GM18520 (cell line): ENCODE measurements at regions not wholly inside any gene's neighbourhood (a gene's known extent, or its start where the extent isn't known, plus 50 kb on each side); places are given as distances from the start of the nearest gene placed in this dataset.

ENCODE experiments used
- ATAC-seq: cut with Tn5 transposase; IDR thresholded peaks from one replicate; pipeline ENCODE4 v1.9.1; 2021; ENCODE audit not compliant: unreplicated experiment

GRCh38 chr16:86965331-86965730 lies 351.9 kb downstream of the C16orf95 start:
- ATAC-seq = no peak

GRCh38 chr16:86965840-86966550 lies 351.2 kb downstream of the C16orf95 start:
- ATAC-seq = no peak

- ATAC-seq = no peak
Observed at GRCh38 chr16:86966777-86967176, 350.4 kb downstream of the C16orf95 start.

GRCh38 chr16:86968866-86969265 lies 348.3 kb downstream of the C16orf95 start:
- ATAC-seq = no peak

GRCh38 chr16:86969716-86970115 lies 347.5 kb downstream of the C16orf95 start:
- no peak for ATAC-seq

GRCh38 chr16:86970279-86970678 lies 346.9 kb downstream of the C16orf95 start:
- ATAC-seq = no peak

GRCh38 chr16:86970726-86971125 lies 346.5 kb downstream of the C16orf95 start:
- no peak for ATAC-seq

GRCh38 chr16:86971251-86971650 lies 345.9 kb downstream of the C16orf95 start:
- no peak for ATAC-seq

GRCh38 chr16:86974120-86974519 lies 343.1 kb downstream of the C16orf95 start:
- ATAC-seq = no peak

GRCh38 chr16:86975445-86975844 lies 341.7 kb downstream of the C16orf95 start:
- ATAC-seq = no peak

- ATAC-seq = no peak
Observed at GRCh38 chr16:86977076-86977676, 340.0 kb downstream of the C16orf95 start.

- ATAC-seq = no peak
Observed at GRCh38 chr16:86978445-86979030, 338.7 kb downstream of the C16orf95 start.

GRCh38 chr16:86979061-86979460 lies 338.1 kb downstream of the C16orf95 start:
- ATAC-seq = no peak

GRCh38 chr16:86979984-86980553 lies 337.1 kb downstream of the C16orf95 start:
- no peak for ATAC-seq

- no peak for ATAC-seq
Observed at GRCh38 chr16:86980644-86981043, 336.5 kb downstream of the C16orf95 start.

- no peak for ATAC-seq
Observed at GRCh38 chr16:86982347-86982596, 334.9 kb downstream of the C16orf95 start.

GRCh38 chr16:86982912-86983311 lies 334.3 kb downstream of the C16orf95 start:
- ATAC-seq = no peak

- ATAC-seq = no peak
Observed at GRCh38 chr16:86983621-86984020, 333.6 kb downstream of the C16orf95 start.

- ATAC-seq = no peak
Observed at GRCh38 chr16:86984343-86984742, 332.8 kb downstream of the C16orf95 start.

GRCh38 chr16:86984991-86985647 lies 332.1 kb downstream of the C16orf95 start:
- ATAC-seq = no peak

GRCh38 chr16:86985648-86986015 lies 331.6 kb downstream of the C16orf95 start:
- ATAC-seq = no peak

- ATAC-seq = no peak
Observed at GRCh38 chr16:86986136-86986535, 331.1 kb downstream of the C16orf95 start.
